Esophagus muscularis mucosa (tissue), 4 donors: ENCODE measurements at regions not wholly inside any gene's neighbourhood (a gene's known extent, or its start where the extent isn't known, plus 50 kb on each side); places are given as distances from the start of the nearest gene placed in this dataset.

Source experiments
- CTCF ChIP-seq, 3 experiments: fragments of 200-600 bp in 2 of 3; fragments of 450-650 bp in 1 of 3; sonication (generic) in 2 of 3; IDR thresholded peaks; one replicate each; pipeline ENCODE4 v1.5.1; 2017 to 2019; ENCODE audit warnings: antibody characterized with exemption in 3 of 3, mild to moderate bottlenecking in 2 of 3, moderate library complexity in 1 of 3
- EP300 ChIP-seq: sonication (generic); formaldehyde crosslinking; IDR thresholded peaks from one replicate; pipeline ENCODE4 v1.6.1; 2017; ENCODE audit warnings: antibody characterized with exemption
- POLR2A ChIP-seq: fragments of 450-650 bp; IDR thresholded peaks from one replicate; pipeline ENCODE4 v1.6.1; 2017; ENCODE audit warnings: antibody characterized with exemption, moderate library complexity, mild to moderate bottlenecking, low read depth
- POLR2AphosphoS5 ChIP-seq, 2 donors: sonication (generic); formaldehyde crosslinking; IDR thresholded peaks; one replicate each; pipeline ENCODE4 v1.6.1; 2017; ENCODE audit warnings: antibody characterized with exemption in 2 of 2

GRCh38 chr10:56487746-56488145 is 126.7 kb upstream of the ZWINT start:
- no peak for TF ChIP-seq CTCF (IDR thresholded peaks at IDR 0.05)
- no peak for TF ChIP-seq POLR2A
- no peak for TF ChIP-seq EP300
- no peak for TF ChIP-seq POLR2AphosphoS5 (IDR thresholded peaks at IDR 0.05)
